AG08395 (cell line): ENCODE measurements at regions not wholly inside any gene's neighbourhood (a gene's known extent, or its start where the extent isn't known, plus 50 kb on each side); places are given as distances from the start of the nearest gene placed in this dataset.
"Not testable (repeated sequence)": the region's sequence is repeated elsewhere in the genome, so short reads cannot be mapped to it uniquely, and the experiment has no call there.

Source experiments
- DNase-seq: peaks from one replicate; pipeline ENCODE4 v3.0.0; 2012; ENCODE audit warnings: mixed read lengths, low spot score

DNA sequence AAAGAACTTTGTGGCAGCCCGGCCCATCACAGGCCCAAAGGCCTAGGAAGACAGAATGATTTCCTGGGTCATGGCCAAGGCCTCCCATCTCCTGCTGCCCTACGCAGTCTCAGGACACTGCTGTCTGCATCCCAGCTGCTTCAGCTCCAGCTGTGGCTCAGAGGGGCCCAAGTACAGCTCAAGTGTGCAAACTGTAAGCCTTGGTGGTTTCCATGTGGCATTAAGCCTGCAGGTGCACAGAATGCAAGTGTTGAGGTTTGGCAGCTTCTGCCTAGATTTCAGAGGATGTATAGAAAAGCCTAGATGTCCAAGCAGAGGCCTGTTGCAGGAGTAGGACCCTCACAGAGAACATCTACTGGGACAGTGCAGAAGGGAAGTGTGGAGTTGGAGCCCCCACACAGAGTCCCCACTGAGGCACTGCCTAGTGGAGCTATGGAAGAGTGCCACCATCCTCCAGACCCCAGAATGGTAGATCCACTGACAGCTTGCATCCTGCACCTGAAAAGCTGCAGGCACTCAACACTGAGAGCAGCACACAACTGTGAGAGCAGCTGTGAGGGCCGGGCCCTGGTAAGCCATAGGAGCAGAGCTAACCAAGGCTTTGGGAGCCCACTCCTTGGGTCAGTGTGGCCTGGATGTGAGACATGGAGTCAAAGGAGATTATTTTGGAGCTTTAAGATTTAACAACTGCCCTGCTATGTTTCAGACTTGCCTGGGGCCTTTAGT is 208.2 kb upstream of the CMC1 start:
- DNase-seq, result no peak

DNA sequence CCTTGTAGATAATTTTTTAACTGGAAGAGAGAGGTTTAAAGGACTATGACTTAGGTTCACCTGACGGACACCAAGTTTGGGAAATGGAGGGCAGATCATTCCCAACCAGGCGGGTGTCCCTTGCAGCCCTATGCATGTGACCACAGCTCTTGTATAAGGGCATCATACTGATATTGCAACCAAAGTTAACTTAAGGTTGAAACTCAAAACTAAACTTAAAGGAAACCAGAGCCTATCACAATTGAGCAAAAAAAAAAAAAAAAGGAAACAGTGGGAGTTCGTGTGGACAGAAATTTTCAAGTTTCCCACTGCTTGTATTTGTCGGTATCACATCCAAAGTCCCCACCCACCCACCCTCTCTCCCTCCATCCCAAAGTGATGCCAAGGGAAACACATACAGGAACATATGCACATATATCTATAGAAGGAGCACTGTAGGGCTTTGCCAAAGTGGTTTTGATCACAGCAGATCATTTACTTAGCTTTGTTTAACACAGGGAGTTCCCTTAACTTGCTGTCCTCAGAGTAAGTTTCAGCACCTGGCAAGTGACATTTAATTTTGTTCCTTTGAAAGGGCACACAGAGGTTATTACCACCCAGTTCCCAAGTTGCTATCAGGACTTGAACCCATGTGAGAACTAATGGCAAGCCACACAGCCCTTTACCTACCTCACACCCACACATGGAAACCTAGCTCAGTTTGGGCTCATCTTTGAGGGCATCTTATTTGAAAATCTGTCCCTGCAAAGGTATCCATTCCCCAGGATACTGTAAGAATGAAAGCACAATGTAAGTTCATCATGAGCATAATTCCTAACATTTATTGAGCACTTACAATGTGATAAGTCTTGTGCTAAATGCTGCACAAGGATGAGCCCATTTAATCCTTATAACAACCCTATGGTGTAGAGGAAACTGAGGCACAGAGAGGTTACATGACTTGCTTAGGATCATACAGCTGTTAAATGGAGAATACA is 204.5 kb upstream of the CMC1 start:
- no peak for DNase-seq

DNA sequence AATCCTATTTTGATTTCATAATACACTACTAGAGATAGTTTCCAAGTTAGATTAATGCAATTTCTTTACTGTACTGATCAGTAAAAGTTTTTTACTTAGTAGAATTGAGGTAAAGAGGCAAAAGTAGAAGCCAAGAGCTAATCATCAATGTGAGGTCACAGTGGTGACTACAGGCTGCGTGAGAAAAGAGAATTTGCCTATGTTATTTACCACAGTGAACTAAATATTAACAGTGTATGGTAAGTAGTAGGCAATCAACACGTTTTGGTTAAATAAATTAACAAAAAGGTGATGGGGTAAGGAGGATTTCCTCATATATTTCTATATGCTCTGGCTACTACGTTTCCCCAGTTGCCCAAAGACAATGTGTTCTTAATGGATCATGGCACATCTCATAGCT is 202.2 kb upstream of the CMC1 start:
- DNase-seq, result no peak

DNA sequence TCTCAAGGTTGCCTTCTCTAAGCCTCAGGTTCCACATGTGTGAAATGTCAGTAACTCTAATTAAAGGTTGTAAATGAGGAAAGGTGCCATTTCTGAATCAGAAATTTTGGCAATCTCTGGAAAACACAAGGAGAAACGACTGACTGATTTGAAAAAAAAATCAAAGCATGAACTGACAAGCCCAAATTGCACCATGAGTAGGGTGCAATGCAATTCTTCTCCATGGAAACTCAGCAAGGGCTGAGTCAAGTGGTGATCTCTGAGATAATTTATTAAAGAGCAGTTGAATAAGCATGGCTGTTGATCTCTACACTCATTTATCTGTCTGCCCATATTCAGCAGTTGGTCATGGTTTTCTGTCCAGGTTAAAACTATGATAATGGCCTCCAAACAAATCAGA is 201.6 kb upstream of the CMC1 start:
- no peak for DNase-seq

DNA sequence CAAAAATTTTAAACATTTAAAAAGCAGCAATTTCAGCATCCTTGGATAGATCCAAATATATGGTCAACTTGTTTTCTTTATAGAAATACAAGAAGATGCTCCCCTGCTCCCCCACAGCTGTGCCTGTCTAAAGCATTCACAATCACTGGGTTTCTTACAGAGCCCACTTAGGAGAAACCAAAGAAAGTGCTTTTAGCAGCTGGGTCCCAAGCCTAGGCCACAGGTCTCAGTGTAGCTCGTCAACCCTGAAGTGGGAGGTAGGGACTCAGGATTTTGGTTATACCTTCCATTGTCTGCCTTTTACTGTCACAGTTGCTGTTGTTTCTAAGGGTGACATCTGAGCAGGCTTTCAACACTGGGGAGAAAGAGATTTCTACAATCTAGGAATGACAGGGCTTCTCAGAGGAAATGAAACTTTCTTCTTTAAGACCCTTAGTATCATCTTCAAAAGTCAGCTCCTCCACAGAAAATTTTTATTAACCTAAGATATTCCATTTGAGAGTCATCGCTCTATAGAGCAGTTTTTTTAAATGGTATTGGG is 199.3 kb upstream of the CMC1 start:
- no peak for DNase-seq

DNA sequence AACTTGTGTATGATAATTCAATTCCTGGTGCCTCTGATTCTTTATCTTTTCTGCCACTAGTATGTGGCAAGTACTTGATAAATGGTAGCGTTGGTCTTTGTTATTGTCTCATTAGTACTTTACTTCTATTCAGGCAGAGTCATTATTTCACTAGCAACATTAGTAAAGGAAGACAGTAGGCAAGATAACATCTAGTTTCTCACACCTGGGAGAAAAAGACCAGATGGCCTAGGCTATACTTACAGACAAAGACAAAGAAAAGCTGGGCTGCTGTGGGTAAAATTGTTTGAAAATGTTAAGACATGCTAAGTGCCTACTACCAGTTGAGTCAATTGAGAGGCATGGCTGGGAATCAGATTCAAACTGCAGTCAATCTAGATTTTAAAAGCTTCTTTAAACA is 198.7 kb upstream of the CMC1 start:
- DNase-seq, result no peak

DNA sequence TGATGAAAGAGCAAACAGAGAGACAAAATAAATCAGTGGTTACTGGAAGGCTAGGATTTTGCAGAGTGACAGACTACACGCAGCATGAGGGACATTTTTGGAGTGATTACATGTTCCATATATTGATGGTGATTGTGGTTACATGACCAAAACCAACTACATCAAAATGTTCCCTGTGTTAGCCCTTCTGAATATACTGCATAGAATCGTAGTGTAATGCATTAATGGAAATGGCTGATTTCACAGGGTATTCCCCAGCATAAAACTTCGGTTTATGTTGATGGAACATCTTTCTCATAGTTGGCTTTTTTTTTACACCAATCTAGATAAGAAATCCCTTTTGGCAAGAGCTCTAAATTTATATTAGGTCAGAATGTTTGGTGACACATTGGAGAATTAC is 191.3 kb upstream of the CMC1 start:
- DNase-seq, result no peak

DNA sequence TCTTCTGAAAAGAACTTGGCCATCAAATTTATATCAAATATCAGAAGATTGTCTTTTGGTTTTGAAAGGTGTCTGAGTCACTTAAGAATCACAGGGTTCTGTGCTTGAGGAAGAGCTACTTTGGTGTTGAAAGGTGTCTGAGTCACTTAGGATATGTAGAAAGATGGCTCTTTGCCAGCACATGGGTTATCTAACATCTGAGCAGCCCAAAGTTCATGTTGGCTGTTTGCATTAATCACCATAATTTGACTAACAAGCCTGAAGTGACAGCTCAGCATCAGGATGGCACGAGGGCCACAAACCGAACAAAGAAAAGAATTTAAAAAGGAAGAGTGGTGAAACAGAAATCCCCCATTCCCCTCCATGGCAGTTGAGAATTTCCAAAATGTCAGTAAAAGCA is 190.5 kb upstream of the CMC1 start:
- peak; percentile 35 for DNase-seq

DNA sequence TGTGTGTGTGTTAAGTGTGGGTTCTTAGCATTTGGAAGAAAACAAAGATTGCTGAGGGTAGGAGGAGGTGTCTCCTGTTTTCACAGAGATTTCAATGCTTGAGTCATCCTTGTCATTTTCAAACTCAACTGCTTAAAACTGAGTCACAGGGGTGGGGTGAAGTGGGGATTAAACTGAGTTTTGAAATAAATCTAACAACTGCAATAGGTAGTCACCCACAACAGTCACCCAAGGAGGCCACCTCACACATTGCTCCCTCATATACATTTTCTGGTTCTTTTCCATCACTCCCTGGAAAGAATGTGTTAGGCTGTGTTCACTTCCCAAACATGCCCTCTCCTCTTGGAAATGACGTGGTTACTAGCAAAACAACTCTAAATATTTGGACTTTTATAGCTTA is 187.7 kb upstream of the CMC1 start:
- peak; percentile 75 for DNase-seq

DNA sequence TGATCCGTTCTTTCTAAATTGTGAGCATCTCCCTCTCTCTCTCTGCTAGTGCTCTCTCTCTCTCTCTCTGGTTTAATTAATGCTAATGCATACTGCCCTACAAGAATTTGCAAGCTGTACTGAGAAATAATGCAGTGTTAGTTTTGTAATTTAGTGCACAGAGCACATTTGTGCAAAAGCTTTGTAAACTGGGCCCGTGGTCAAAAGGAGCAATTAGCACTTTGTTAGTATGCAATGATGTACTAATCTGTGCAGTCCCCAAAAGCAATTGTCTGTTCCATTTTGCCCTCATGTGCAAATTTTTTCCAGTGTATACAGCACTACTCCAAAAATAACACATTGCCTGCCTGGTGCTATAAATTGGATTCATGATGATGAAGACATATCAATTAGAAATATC is 184.6 kb upstream of the CMC1 start:
- DNase-seq, result no peak

DNA sequence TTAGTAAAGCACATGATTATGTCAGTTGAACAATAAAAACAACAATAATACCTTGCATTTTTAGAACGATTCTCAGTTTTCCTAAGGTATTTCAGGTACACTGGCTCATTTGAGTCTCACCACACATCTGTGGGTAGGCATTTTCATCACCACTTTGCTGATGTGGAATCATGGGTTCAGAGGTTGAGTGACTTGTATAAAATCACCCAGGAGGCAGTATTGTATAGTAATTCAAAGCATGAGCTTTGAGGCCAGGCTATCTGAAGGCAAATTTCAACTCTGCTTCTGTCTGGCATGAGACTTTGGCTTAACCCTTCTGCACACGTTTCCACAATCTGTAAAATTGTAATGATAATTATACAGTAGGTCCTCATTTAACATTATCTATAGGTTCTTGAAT is 183.9 kb upstream of the CMC1 start:
- no peak for DNase-seq

DNA sequence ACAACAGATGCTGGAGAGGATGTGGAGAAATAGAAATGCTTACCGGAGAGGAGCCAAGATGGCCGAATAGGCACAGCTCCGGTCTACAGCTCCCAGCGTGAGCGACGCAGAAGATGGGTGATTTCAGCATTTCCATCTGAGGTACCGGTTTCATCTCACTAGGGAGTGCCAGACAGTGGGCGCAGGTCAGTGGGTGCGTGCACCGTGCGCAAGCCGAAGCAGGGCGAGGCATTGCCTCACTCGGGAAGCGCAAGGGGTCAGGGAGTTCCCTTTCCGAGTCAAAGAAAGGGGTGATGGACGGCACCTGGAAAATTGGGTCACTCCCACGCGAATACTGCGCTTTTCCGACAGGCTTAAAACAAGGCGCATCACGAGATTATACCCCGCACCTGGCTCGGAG is 182.2 kb upstream of the CMC1 start:
- not testable (repeated sequence) for DNase-seq

DNA sequence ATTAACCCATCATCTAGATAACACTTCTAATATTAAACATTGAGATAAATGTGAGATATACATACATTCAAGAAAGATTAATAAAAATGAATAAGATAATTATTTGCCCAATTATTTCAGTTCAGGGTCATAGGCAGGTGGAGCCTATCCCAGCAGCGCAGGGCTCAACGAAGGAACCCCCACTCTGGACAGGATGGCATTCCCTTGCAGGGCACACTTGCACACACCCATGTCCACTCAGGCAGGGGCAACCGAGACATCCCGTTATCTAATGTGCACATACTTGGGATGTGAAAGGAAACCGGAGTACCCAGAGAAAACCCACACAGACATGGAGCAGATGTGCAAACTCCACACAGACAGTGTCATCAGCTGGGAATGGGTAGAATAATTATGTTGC is 175.4 kb upstream of the CMC1 start:
- DNase-seq, result no peak

DNA sequence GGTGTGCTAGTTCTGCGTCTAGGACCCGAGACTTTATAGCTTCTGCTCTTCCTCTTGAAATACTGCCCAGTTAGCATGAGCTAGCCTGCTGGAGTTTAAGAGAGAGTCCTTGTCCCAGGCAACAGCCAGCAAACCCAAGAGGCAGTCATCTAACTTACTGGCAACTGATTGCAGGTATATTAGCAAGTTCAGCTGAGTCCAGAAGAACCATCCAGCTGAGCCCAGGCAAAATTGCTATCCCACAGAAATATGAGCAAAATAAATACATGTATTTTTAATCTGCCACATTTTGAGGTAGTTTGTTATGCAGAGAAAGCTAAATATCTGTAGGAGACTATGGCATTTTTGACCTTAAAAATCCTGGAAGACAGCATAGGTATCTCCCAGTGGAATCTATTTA is 174.4 kb upstream of the CMC1 start:
- no peak for DNase-seq

DNA sequence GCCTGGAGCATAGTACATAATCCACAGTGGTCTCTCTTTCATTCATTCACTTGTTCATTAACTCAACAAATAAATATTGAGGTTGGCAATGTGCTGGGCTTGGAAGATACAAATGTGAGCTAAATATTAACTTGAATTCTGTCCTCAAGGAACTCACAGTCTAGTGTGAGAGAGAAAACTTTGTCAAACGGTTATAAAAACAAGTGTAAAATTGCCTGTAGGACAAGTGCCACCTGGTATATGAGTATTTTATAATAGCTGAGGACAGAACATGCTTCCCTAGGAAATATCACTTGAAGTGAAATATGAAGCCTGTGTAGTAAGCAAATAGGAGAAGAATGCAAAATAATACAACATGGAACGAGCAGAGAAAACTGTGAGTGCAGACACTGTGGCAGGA is 173.1 kb upstream of the CMC1 start:
- DNase-seq, result no peak

DNA sequence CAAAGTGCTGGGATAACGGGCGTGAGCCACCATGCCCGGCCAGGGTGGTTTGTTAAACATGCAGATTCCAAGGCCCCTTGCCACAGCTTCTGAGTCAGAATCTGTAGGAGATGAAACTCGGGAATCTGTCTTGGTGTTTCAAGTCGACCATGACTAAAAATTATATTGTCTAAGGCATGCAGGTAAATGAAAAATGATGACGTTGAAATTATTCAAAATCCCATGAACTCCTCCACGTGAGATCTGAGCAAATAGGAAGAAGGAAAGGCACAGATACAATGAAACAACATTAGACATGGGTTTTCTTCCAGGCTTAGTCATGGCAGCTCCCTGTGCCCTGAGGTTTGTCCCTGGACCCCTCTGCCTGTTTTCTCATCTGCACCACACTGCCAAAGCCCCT is 172.0 kb upstream of the CMC1 start:
- no peak for DNase-seq

DNA sequence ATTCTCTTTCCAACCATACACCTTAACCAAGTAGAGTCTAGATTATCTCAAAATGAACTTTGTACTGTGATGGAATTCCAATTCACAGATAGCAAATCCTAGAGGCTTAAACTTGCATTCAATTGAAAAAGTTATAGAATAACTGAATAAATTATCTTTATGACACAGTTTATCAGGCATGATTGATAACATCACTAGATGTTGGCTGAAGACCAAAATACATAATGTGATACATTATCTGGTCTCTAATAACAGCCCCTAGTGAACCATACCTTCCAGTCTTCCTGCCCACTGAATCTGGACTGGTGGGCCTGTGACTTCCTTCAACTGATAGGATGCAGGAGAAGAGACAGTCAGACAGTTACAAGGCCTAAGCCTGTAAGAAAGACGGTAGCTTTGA is 165.2 kb upstream of the CMC1 start:
- DNase-seq, result no peak

DNA sequence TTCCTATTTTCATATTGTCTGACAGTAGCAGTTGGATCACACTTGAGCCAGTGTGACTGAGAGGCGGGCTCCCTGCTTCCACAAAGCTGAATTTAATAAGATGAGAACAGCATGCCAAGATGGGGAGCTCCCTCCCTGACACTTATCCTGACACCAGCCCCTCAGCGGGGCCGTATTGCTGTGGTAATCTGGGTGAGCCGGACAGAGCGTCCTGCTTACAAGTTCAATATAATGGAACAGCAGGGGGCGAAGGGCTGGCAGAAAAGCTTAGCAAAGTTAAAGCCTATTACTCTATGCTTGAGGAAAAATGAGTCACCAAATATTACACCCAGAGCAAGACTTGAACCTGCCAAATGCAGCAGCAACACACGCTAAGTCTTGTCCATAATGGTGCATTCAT is 163.8 kb upstream of the CMC1 start:
- DNase-seq, result peak; percentile 31

DNA sequence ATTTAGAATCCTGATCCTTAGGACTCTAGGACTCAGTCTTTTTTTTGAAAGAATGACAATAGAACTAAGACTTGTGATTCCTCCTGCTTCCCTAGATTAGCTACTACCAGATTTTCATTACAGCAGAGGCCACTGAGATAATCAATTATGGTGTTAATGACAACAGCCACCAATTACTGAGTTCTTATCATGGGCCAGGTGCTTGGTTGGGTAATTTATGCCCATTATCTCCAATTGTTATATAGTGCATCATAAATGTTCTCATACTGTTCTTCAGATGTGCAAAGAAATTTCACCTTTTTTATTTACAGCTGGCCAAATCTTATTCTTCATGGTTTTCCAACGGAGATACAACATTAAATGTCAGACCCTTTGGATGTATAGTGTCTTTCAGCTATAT is 162.9 kb upstream of the CMC1 start:
- DNase-seq, result no peak

DNA sequence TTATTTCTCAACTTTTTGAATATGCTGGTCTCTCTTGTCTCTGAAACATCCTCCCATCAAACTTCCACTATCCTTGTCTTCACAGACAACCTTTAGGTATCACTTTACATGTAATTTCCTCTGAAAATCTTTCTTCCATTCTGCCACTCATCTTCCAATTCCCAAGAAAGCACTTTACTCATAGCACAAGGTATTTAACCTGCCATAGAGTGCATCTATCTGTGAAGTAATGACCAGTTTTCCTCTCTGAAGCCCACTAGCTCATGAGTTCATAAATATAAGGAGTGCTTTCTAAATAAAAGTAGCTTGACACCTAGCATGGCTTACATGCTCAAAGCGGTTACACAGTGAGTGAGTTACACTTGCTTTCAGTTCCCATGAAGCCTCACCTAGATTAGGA is 160.7 kb upstream of the CMC1 start:
- DNase-seq, result no peak

DNA sequence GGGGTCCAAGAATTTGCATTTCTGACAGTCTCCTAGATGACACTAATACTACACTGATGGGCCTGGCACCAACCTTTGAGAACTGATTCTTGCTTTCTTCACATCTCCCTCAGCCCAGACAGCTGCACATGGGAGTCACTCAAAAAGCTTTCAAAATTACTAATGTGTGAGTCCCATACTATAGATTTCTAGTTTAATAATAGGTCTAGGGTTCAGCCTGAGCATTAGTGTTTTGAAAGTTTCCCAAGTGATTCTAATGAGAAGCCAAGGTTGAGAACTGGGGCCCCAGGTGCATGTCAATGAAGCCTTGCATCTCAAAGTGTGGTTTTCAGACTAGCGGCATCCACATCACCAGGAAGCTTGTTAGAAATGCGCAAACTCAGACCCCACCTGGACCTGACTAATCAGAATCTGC is 159.9 kb upstream of the CMC1 start:
- DNase-seq, result no peak

DNA sequence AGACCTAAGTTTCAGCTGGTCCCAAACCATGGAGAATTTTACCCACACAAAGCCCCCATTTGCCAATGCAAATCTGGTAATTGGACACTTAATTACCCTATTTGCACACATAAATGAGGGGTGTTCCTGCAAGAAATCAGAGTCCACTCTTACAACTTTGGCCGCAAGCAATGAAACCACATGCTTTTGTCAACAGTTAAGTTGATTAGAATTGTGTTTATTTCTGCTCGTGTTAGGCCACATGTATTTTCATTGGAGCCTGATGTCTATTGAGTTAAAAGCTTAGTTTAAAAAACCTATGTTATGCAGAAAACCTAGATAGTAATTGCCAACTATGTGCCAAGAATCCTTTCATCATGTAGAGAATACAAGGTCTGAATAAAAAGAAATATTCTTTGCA is 153.8 kb upstream of the CMC1 start:
- no peak for DNase-seq

DNA sequence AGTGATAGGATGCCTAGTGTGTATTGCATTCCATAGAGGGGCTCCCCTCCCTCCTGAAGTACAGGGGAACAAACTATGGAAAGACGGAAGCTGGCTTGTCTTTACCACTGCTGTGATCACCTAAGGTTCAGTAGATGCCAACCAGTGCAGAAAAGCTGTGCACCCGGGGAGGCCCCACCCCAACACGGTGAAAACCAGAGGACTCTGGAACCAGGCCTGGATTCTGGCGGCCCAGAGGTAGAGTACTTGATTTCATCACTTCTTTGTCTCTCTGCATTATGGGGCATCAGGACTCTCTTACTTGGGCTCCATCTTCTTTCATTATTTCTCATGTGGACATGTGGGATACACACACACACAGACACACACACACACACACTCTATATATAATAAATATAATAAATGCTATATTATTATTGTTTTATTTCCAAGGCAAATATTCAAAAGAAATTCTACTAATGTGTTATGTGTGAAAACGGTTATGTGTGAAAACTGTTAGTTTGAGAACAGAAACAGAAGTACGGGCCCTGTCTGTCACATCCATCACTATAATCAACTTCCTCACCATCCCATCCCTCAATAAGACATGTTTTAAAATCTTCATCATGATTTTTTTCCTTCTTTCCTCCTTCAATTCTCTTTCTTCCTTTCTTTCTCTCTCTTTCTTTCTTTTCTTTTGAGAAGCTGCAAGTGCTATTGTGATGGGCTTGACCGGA is 152.4 kb upstream of the CMC1 start:
- DNase-seq, result no peak
